ENCODE measurements at regions not wholly inside any gene's neighbourhood (a gene's known extent, or its start where the extent isn't known, plus 50 kb on each side); places are given as distances from the start of the nearest gene placed in this dataset.
A peak's percentile ranks its signal among the peaks of the same experiment; 100 is the strongest.

DNA sequence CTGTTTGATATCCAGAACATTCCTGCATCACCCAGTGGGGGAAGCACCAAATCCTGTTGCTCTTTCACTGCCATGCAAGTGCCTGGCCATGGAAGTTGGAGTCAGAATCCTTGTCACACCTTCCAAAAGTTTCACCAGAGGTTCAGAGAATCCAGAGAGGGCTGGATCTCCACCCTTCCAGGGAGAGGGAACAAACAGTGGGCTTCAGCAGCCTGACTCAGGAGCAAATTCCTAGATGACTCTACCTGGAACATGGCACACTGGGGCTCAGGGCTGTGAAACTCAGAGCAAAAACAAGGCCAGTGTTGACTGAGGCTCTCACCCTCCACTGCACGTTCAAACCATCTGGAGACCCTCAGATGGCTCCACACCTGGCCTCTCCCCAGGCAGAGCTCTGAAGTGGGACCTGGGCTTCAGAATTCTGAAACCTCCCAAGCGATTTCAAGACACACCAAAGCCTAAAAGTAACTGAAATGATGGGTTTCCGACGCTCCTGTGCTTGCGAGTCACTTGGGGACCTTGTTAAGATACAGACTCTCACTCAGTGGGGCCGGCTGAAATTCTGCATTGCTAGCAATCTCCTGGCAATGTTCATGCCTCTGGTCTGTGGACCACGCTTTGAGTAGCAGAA, 205.9 kb downstream of the AUH start:
- intact Hi-C loops (cut with DNase I) = no loop called here
- TF ChIP-seq, protein P1, sequence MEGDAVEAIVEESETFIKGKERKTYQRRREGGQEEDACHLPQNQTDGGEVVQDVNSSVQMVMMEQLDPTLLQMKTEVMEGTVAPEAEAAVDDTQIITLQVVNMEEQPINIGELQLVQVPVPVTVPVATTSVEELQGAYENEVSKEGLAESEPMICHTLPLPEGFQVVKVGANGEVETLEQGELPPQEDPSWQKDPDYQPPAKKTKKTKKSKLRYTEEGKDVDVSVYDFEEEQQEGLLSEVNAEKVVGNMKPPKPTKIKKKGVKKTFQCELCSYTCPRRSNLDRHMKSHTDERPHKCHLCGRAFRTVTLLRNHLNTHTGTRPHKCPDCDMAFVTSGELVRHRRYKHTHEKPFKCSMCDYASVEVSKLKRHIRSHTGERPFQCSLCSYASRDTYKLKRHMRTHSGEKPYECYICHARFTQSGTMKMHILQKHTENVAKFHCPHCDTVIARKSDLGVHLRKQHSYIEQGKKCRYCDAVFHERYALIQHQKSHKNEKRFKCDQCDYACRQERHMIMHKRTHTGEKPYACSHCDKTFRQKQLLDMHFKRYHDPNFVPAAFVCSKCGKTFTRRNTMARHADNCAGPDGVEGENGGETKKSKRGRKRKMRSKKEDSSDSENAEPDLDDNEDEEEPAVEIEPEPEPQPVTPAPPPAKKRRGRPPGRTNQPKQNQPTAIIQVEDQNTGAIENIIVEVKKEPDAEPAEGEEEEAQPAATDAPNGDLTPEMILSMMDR (IDR thresholded peaks at IDR 0.05) = no peak
- Histone ChIP-seq H3K4me1 (no peaks in the 10 kb centered on the region), H3K4me3 (no peak overlapping the region), H3K9ac (ENCODE audit: low read depth in 2 of 2, low read length in 2 of 2) (no peak overlapping the region), H3K9me3 (no peaks in the 10 kb centered on the region), H3K36me3 (no peaks in the 10 kb centered on the region), H3K27me3 (no peaks in the 10 kb centered on the region), H3K27ac (no peak overlapping the region)
- no peak for DNase-seq

DNA sequence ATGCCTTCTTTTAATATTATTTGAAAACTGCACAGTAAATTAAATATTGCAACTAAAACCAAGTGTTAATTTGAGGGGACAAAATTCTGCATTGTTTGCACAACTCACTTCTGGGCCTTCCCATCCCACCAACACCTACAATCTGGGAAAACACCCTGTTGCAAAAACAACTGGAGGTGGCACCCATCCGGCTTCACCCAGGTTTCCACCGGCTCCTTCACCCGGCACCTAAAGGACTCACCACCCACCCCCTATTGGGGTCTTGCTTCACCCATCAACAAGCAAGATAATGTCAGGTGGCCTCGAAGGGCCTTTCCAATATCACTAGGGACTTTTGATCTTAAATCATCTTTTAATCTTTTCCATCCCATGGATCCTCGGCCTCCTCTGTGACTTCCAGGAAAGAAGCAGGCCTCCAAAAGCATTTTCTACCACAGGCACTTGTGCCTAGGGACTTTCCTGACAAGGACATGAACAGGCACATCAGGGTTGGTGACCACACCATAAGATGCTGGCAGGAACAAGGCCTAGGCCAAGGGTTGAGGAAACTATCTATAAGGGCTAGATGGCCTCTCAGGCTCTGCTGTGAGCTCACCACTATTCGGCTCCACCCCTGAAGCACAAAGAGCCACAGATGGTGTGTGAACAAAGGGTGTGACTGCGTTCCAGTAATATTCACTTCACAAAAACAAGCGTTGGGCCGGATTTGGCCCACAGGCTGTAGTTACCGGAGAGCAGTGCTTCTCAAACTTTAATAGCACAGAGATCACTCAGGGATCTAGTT, 205.1 kb downstream of the AUH start:
- intact Hi-C loops (cut with DNase I) = no loop called here
- Histone ChIP-seq H3K27me3 (no peaks in the 10 kb centered on the region), H3K27ac (no peak overlapping the region), H3K9me3 (no peaks in the 10 kb centered on the region), H3K4me3 (no peak overlapping the region), H3K36me3 (no peaks in the 10 kb centered on the region), H3K4me1 (no peaks in the 10 kb centered on the region), H3K9ac (ENCODE audit: low read depth in 2 of 2, low read length in 2 of 2) (no peak overlapping the region)
- peak; percentile 69 for DNase-seq
- TF ChIP-seq, protein P1 (IDR thresholded peaks at IDR 0.05) = no peak

DNA sequence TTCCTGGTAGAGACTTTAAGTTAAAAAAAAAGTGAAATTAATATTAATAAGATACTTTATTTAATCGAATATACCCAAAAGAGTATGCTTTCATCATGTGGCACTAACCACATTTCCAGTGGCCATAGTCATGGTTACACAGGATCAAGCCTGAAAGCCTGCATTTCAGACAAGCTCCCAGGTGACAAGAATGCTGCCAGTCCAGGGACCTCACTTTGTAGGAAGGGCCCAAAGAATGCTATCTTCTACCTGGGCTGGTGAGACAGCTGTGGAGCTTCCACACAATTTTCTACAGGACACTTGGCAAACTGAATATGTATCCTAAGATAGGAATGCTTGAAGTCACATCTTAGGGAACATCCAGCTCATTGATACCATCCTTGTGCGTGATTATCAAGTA, 203.8 kb downstream of the AUH start:
- no peak for DNase-seq
- Histone ChIP-seq H3K36me3 (no peaks in the 10 kb centered on the region), H3K27me3 (no peaks in the 10 kb centered on the region), H3K27ac (no peak overlapping the region), H3K9me3 (no peaks in the 10 kb centered on the region), H3K4me3 (no peak overlapping the region), H3K4me1 (peaks cover 3% of the 10 kb centered on the region), H3K9ac (ENCODE audit: low read depth in 2 of 2, low read length in 2 of 2) (no peak overlapping the region)
- TF ChIP-seq, protein P1 (IDR thresholded peaks at IDR 0.05) = no peak
- intact Hi-C loops (cut with DNase I) = no loop called here

DNA sequence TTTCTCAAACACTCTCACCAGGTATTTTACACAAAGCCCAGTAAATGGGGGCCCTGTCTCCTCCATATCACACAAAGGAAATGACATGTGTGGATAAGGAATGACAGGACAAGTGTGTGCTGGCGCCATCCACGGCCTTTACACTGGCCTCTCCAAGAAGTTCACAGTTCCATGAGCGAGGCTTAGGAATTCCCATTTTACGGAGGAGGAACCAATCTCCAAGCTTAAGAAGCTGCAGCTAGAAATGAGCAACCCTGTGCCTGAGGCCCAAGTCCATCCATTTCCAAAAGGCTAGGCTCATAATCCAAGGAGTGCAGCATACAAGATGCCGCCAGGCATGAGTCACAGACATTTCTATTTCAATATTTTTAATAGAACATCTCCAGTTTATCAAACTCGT, 203.4 kb downstream of the AUH start:
- H3K27ac ChIP-seq = no peak overlapping the region
- no peaks in the 10 kb centered on the region for H3K36me3 ChIP-seq
- no peak overlapping the region for H3K9ac ChIP-seq (ENCODE audit: low read depth in 2 of 2, low read length in 2 of 2)
- peaks cover 3% of the 10 kb centered on the region for H3K4me1 ChIP-seq
- no peak for DNase-seq
- no peaks in the 10 kb centered on the region for H3K9me3 ChIP-seq
- TF ChIP-seq, protein P1 (IDR thresholded peaks at IDR 0.05) = no peak
- no peak overlapping the region for H3K4me3 ChIP-seq
- no peaks in the 10 kb centered on the region for H3K27me3 ChIP-seq
- intact Hi-C loops (cut with DNase I) = no loop called here

DNA sequence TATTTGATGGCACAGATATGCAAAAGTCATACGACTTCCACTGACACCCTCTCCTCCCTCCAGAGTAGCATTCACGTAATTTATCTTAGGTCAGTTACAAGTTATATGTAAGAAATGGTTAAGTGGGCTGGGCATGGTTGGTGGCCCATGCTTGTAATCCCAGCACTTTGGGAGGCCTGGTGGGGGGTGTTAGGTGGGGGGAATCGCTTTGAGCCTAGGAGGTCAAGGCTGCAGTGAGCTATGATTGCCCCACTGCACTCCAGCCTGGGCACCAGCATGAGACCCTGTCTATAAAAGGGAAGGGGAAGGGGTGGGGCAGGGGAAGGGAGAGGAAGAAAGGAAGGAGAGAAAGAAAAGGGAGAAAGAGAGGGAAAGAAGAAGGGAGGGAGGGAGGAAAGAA, 202.8 kb downstream of the AUH start:
- Histone ChIP-seq H3K9me3 (no peaks in the 10 kb centered on the region), H3K9ac (ENCODE audit: low read depth in 2 of 2, low read length in 2 of 2) (no peak overlapping the region), H3K4me1 (peaks cover 3% of the 10 kb centered on the region), H3K27me3 (no peaks in the 10 kb centered on the region), H3K27ac (no peak overlapping the region), H3K36me3 (no peaks in the 10 kb centered on the region), H3K4me3 (no peak overlapping the region)
- intact Hi-C loops (cut with DNase I) = no loop called here
- DNase-seq = no peak
- TF ChIP-seq, protein P1 (IDR thresholded peaks at IDR 0.05) = no peak

Data from colonic mucosa (tissue), 4 donors.